ENCODE measurements at regions not wholly inside any gene's neighbourhood (a gene's known extent, or its start where the extent isn't known, plus 50 kb on each side); places are given as distances from the start of the nearest gene placed in this dataset.

DNA sequence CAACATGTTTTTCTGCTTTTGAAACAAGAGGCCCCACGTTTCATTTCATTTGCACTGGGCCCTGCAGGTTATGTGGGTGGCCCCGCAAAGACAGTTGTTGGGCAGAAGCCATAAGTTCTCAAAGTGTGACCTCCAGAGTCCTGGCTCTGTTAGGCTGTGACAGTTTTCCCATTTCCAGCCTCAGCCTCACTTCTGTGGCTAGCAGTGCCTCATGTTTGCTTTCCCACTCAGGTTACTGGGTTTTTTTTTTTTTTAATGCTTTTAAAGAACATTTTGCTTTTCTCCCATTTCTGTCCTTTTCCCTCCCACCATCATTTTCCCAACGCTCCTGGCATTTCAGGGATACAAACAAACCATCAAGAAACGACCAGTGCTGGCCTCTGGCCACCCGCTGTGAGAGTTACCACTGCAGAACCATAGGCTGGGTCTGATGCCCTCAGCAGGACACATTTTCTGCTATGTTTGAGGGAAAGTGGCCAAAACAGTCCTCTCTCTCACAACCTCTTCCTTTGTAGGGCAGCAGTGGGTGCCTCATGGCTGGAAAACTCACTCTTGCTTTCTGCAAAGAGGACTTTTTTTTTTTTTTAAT is 159.0 kb upstream of the MPHOSPH6 start:
- Histone ChIP-seq H3K79me2 (ENCODE audit: control insufficient read depth, insufficient read depth, low read length) (no peaks in the 10 kb centered on the region), H3K4me2 (ENCODE audit: insufficient read depth, low read length) (no peak overlapping the region), H3K9me1 (replicated peaks; ENCODE audit: control insufficient read depth, extremely low read depth, insufficient read depth, low read length) (no peaks in the 10 kb centered on the region), H4K20me1 (replicated peaks; ENCODE audit: control insufficient read depth, extremely low read depth, insufficient read depth, low read length) (no peaks in the 10 kb centered on the region), H3K27ac (ENCODE audit: insufficient read depth, low read depth, low read length) (no peak overlapping the region), H3K4me3 (replicated peaks in 1 of 3; ENCODE audit: insufficient read depth in 1 of 3, low read depth in 1 of 3, low read length in 3 of 3) (no peak overlapping the region), H3K36me3 (ENCODE audit: control insufficient read depth in 2 of 2, extremely low read depth in 1 of 2, insufficient read depth in 2 of 2, low read length in 2 of 2) (no peaks in the 10 kb centered on the region), H3K9ac (replicated peaks; ENCODE audit: extremely low read depth, insufficient read depth, low read length) (no peak overlapping the region), H3K27me3 (ENCODE audit: control insufficient read depth in 2 of 2, insufficient read depth in 2 of 2, low read length in 2 of 2) (no peaks in the 10 kb centered on the region), H3K4me1 (ENCODE audit: control insufficient read depth, extremely low read depth, insufficient read depth, low read length) (no peaks in the 10 kb centered on the region), H3K9me3 (replicated peaks; ENCODE audit: control insufficient read depth, insufficient read depth, low read length) (no peaks in the 10 kb centered on the region), H2AFZ (ENCODE audit: low read depth, low read length) (no peak overlapping the region)
- no peak for FAIRE-seq
- BruUV-seq (replicated peaks): no TSS peak
- no peak for DNase-seq (ENCODE audit: low read depth, low spot score)
- dilution Hi-C loops (cut with MboI; ENCODE audit: extremely low pct_ligation_motif_present, low sequenced_read_pairs): no loop called here
- ChIA-PET POLR2A (no interaction called here), CTCF (no interaction called here)
- intact Hi-C loops (cut with micrococcal nuclease): no loop called here
- TF ChIP-seq GATA2 (IDR thresholded peaks at IDR 0.05; ENCODE audit: insufficient read depth, insufficient read length, low read depth, low read length) (no peak), POLR2AphosphoS5 (IDR thresholded peaks at IDR 0.05; ENCODE audit: insufficient read depth, low read depth, low read length) (no peak), MYC (IDR thresholded peaks at IDR 0.05; ENCODE audit: low read depth, low read length) (no peak), POLR2A (IDR thresholded peaks at IDR 0.05; ENCODE audit: low read depth, low read length) (no peak), EZH2 (IDR thresholded peaks at IDR 0.05; ENCODE audit: borderline replicate concordance, low read depth, low read length, severe bottlenecking) (no peak), FOS (IDR thresholded peaks at IDR 0.05; ENCODE audit: borderline replicate concordance, insufficient read depth, low read length) (no peak), JUN (IDR thresholded peaks at IDR 0.05; ENCODE audit: borderline replicate concordance, insufficient read depth, insufficient read length, low read depth) (no peak)
- TF ChIP-seq, protein P1, sequence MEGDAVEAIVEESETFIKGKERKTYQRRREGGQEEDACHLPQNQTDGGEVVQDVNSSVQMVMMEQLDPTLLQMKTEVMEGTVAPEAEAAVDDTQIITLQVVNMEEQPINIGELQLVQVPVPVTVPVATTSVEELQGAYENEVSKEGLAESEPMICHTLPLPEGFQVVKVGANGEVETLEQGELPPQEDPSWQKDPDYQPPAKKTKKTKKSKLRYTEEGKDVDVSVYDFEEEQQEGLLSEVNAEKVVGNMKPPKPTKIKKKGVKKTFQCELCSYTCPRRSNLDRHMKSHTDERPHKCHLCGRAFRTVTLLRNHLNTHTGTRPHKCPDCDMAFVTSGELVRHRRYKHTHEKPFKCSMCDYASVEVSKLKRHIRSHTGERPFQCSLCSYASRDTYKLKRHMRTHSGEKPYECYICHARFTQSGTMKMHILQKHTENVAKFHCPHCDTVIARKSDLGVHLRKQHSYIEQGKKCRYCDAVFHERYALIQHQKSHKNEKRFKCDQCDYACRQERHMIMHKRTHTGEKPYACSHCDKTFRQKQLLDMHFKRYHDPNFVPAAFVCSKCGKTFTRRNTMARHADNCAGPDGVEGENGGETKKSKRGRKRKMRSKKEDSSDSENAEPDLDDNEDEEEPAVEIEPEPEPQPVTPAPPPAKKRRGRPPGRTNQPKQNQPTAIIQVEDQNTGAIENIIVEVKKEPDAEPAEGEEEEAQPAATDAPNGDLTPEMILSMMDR (IDR thresholded peaks at IDR 0.05; ENCODE audit: extremely low read depth in 1 of 2, insufficient read depth in 1 of 2, low read depth in 1 of 2, low read length in 2 of 2): no peak
- TF ChIP-seq, protein P2, sequence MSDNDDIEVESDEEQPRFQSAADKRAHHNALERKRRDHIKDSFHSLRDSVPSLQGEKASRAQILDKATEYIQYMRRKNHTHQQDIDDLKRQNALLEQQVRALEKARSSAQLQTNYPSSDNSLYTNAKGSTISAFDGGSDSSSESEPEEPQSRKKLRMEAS (IDR thresholded peaks at IDR 0.05; ENCODE audit: insufficient read depth, insufficient read length): no peak

Measured in endothelial cell of umbilical vein (primary cell).